HEK293T (cell line): ENCODE measurements at regions not wholly inside any gene's neighbourhood (a gene's known extent, or its start where the extent isn't known, plus 50 kb on each side); places are given as distances from the start of the nearest gene placed in this dataset.

Experiments
- BHLHE40 ChIP-seq: fragments of 450-650 bp; IDR thresholded peaks from 2 replicates; pipeline ENCODE4 v1.6.1; 2016; ENCODE audit warnings: mild to moderate bottlenecking, moderate library complexity, borderline replicate concordance
- ELF4 ChIP-seq: fragments of 450-650 bp; IDR thresholded peaks from 2 replicates; pipeline ENCODE4 v1.6.1; 2017; ENCODE audit warnings: antibody characterized with exemption
- FOXM1 ChIP-seq: fragments of 450-650 bp; IDR thresholded peaks from 2 replicates; pipeline ENCODE4 v1.6.1; 2017; ENCODE audit warnings: mild to moderate bottlenecking, borderline replicate concordance
- L3MBTL2 ChIP-seq: fragments of 450-650 bp; conservative IDR thresholded peaks from 2 replicates; pipeline ENCODE4 v1.6.1; 2016; ENCODE audit warnings: mild to moderate bottlenecking
- PKNOX1 ChIP-seq: fragments of 450-650 bp; IDR thresholded peaks from 2 replicates; pipeline ENCODE4 v1.6.1; 2016
- SUZ12 ChIP-seq: fragments of 450-650 bp; IDR thresholded peaks from 2 replicates; pipeline ENCODE4 v1.6.1; 2016; ENCODE audit warnings: mild to moderate bottlenecking
- TARDBP ChIP-seq: fragments of 450-650 bp; IDR thresholded peaks from 2 replicates; pipeline ENCODE4 v1.6.1; 2016

GRCh38 chr18:56380685-56381084 is 257.7 kb downstream of the TXNL1 start:
- TF ChIP-seq TARDBP (no peak), PKNOX1 (no peak), ELF4 (no peak), FOXM1 (no peak), L3MBTL2 (no peak), SUZ12 (no peak), BHLHE40 (no peak)
